ENCODE measurements at regions not wholly inside any gene's neighbourhood (a gene's known extent, or its start where the extent isn't known, plus 50 kb on each side); places are given as distances from the start of the nearest gene placed in this dataset.

DNA sequence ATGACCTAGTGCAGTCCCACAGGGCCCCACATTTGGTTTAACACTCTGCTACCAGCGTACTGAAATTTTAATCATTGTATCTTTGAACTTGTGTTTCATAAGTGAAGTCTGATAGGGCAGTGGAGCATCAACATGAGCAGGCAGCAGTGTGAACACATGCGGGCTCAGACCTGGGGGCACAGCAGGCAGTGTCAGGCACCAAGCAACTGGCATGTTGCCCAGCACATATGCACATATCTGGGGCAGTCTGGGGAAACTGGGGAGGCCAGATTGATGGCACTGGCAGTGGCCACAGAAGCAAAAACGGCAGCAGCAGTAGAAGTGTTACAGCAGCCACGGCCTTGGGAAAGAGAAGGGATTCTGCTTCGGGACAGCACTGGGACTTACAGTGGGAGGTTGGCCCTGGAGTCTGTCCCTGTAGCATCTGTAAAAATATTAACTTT lies 353.9 kb upstream of the KCNMB2 start:
- H3K4me3 ChIP-seq (ENCODE audit: control insufficient read depth, low read depth, low read length) = no peak overlapping the region
- no peak for DNase-seq (ENCODE audit: low read depth)
- TF ChIP-seq, protein P1, sequence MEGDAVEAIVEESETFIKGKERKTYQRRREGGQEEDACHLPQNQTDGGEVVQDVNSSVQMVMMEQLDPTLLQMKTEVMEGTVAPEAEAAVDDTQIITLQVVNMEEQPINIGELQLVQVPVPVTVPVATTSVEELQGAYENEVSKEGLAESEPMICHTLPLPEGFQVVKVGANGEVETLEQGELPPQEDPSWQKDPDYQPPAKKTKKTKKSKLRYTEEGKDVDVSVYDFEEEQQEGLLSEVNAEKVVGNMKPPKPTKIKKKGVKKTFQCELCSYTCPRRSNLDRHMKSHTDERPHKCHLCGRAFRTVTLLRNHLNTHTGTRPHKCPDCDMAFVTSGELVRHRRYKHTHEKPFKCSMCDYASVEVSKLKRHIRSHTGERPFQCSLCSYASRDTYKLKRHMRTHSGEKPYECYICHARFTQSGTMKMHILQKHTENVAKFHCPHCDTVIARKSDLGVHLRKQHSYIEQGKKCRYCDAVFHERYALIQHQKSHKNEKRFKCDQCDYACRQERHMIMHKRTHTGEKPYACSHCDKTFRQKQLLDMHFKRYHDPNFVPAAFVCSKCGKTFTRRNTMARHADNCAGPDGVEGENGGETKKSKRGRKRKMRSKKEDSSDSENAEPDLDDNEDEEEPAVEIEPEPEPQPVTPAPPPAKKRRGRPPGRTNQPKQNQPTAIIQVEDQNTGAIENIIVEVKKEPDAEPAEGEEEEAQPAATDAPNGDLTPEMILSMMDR (conservative IDR thresholded peaks at IDR 0.05; ENCODE audit: control insufficient read depth, insufficient read depth, low read depth, low read length) = no peak

DNA sequence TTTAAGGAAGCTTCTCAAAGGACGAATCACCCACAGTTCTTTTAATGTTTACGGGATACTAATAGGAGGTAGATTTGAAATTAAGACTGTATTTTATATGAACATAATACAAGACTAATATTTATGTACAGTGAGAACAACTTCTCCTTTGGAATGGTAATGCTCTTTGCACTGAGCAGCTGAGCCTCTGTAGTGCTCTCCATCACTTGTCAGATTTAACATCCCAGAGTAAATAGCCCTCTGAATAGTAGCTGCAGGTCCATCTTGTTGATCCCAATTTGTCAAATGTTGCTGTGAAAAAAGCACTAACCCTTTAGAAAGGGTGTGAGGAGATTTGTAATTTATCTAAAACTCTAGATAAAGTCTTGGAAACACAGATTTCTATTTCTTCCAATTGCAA lies 351.4 kb upstream of the KCNMB2 start:
- TF ChIP-seq, protein P1 (conservative IDR thresholded peaks at IDR 0.05; ENCODE audit: control insufficient read depth, insufficient read depth, low read depth, low read length) = no peak
- H3K4me3 ChIP-seq (ENCODE audit: control insufficient read depth, low read depth, low read length) = no peak overlapping the region
- no peak for DNase-seq (ENCODE audit: low read depth)

DNA sequence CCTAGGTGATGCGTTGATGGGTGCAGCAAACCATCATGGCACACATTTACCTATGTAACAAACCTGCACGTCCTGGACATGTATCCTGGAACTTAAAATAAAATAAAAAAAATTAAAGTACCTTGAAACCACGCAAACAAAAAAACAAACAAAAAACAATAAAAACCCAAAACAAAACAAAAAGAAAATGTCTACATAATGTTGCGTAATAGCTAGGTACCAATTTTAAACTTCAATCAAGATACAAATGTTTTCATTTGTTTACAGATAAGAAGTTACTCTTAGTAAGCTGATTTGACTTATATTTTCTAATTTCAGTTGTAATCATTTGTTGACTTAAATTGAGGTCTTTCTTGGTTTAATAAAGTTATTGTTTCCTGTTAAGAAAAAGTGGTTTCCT lies 349.6 kb upstream of the KCNMB2 start:
- TF ChIP-seq, protein P1 (conservative IDR thresholded peaks at IDR 0.05; ENCODE audit: control insufficient read depth, insufficient read depth, low read depth, low read length) = no peak
- H3K4me3 ChIP-seq (ENCODE audit: control insufficient read depth, low read depth, low read length) = no peak overlapping the region
- no peak for DNase-seq (ENCODE audit: low read depth)

DNA sequence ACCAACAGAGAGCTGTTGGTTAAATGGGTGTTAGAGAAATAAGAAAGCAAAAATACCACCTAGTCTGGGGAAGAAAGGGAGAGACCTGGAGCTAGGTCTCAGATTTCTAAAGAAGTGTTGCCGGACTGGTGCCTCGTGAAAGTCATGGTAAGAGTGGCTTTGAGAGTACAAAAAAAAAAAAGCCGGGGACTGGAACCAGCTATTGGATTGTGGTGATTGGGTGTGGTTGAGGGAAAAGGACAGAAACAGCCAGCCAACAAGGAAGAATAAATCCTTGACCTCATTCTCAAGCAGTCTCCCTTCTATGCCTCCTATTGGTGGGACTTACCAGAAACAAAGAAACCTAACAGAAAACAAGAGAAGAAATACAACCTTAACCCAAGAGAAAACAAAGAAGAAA lies 346.4 kb upstream of the KCNMB2 start:
- DNase-seq (ENCODE audit: low read depth) = no peak
- no peak overlapping the region for H3K4me3 ChIP-seq (ENCODE audit: control insufficient read depth, low read depth, low read length)
- TF ChIP-seq, protein P1 (conservative IDR thresholded peaks at IDR 0.05; ENCODE audit: control insufficient read depth, insufficient read depth, low read depth, low read length) = no peak

DNA sequence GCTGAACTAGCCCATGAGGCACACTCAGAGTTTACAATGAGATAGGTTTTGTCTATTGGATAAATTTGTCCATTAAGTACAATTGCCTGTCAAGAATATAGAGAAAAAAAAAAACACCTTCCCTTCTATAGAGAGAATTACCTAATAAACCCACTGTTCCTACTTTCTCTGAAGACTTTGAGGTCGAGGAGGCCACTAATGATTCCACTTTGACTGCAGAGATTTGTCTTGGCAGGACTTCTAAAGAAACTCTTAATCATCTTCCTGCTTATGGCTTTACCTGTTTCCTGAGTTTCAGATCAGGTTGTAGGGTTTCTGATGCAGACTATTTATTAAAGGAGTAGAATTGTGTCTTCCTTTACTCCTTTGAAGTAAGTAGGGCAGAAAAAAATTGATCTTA lies 342.4 kb upstream of the KCNMB2 start:
- no peak overlapping the region for H3K4me3 ChIP-seq (ENCODE audit: control insufficient read depth, low read depth, low read length)
- no peak for DNase-seq (ENCODE audit: low read depth)
- TF ChIP-seq, protein P1 (conservative IDR thresholded peaks at IDR 0.05; ENCODE audit: control insufficient read depth, insufficient read depth, low read depth, low read length) = no peak

DNA sequence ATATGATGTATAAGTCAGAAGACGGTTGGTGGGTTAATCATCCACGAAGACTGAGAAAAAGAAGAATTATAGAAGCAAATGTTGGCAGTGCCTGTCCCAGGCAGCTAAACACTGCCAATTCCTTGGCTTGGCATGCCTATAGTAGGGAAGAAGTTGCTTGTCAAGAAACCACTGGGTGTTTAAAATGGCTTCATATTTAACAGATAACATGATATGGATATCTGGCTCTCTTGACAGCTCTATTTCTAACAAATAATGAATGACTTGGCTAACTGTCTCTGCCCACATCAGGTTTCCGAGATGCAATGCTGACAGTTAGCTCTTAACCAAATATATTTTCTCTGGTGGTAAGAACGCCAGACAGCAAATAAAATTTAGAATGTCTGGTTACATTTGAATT lies 341.7 kb upstream of the KCNMB2 start:
- TF ChIP-seq, protein P1 (conservative IDR thresholded peaks at IDR 0.05; ENCODE audit: control insufficient read depth, insufficient read depth, low read depth, low read length) = no peak
- no peak overlapping the region for H3K4me3 ChIP-seq (ENCODE audit: control insufficient read depth, low read depth, low read length)
- DNase-seq (ENCODE audit: low read depth) = no peak

DNA sequence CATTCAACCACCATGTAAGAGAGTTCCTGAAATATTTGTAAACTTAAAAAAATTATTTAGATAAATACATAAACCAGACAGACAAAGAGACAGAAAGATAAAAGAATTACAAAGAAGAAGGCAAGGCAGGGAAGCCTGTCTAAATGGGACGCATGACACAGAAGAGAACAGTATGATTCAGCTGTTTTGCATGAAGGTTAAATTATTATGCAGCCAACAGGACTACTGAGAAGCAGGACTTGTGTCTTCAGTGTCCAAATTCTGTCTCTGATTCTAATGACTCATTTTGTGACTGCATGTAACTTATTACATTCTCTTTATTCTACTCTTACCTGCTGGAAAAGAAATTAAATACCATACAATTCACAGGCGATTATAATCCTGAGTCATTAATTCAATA lies 340.4 kb upstream of the KCNMB2 start:
- peak; percentile 73 for DNase-seq (ENCODE audit: low read depth)
- TF ChIP-seq, protein P1 (conservative IDR thresholded peaks at IDR 0.05; ENCODE audit: control insufficient read depth, insufficient read depth, low read depth, low read length) = no peak
- no peak overlapping the region for H3K4me3 ChIP-seq (ENCODE audit: control insufficient read depth, low read depth, low read length)
